HG03039 (cell line): ENCODE measurements at regions not wholly inside any gene's neighbourhood (a gene's known extent, or its start where the extent isn't known, plus 50 kb on each side); places are given as distances from the start of the nearest gene placed in this dataset.

ENCODE experiments used
- ATAC-seq: cut with Tn5 transposase; IDR thresholded peaks from one replicate; pipeline ENCODE4 v1.9.1; 2021; ENCODE audit warnings: mild to moderate bottlenecking, moderate library complexity; ENCODE audit not compliant: unreplicated experiment

GRCh38 chr11:27968461-27968860, 139.5 kb downstream of the KIF18A start:
- ATAC-seq = no peak

GRCh38 chr11:27965559-27965958, 142.4 kb downstream of the KIF18A start:
- ATAC-seq = no peak

- ATAC-seq = no peak
Observed at GRCh38 chr11:27963370-27963769, 144.6 kb downstream of the KIF18A start.

- no peak for ATAC-seq
Observed at GRCh38 chr11:27949951-27950738, 157.8 kb downstream of the KIF18A start.

- ATAC-seq = no peak
Observed at GRCh38 chr11:27945348-27945747, 162.6 kb downstream of the KIF18A start.

GRCh38 chr11:27938011-27938410, 169.9 kb downstream of the KIF18A start:
- no peak for ATAC-seq

GRCh38 chr11:27934830-27935145, 173.2 kb downstream of the KIF18A start:
- no peak for ATAC-seq

GRCh38 chr11:27933992-27934829, 173.7 kb downstream of the KIF18A start:
- no peak for ATAC-seq

GRCh38 chr11:27931770-27932169, 176.2 kb downstream of the KIF18A start:
- ATAC-seq = no peak

GRCh38 chr11:27930946-27931345, 177.0 kb downstream of the KIF18A start:
- ATAC-seq = no peak

- ATAC-seq = no peak
Observed at GRCh38 chr11:27928809-27929208, 179.1 kb downstream of the KIF18A start.

- ATAC-seq = no peak
Observed at GRCh38 chr11:27926981-27927481, 180.9 kb downstream of the KIF18A start.

- ATAC-seq = no peak
Observed at GRCh38 chr11:27926486-27926885, 181.5 kb downstream of the KIF18A start.

GRCh38 chr11:27921472-27921871, 186.5 kb downstream of the KIF18A start:
- ATAC-seq = no peak

- ATAC-seq = peak; percentile 87
Observed at GRCh38 chr11:27916541-27917100, 191.3 kb downstream of the KIF18A start.

- no peak for ATAC-seq
Observed at GRCh38 chr11:27914080-27914479, 193.9 kb downstream of the KIF18A start.

GRCh38 chr11:27913650-27914049, 194.3 kb downstream of the KIF18A start:
- ATAC-seq = no peak

- no peak for ATAC-seq
Observed at GRCh38 chr11:27912916-27913315, 195.0 kb downstream of the KIF18A start.

- no peak for ATAC-seq
Observed at GRCh38 chr11:27910186-27910931, 197.6 kb downstream of the KIF18A start.

- no peak for ATAC-seq
Observed at GRCh38 chr11:27909386-27909785, 198.6 kb downstream of the KIF18A start.

GRCh38 chr11:27908621-27909020, 199.3 kb downstream of the KIF18A start:
- no peak for ATAC-seq
